K562 (cell line): ENCODE measurements at regions not wholly inside any gene's neighbourhood (a gene's known extent, or its start where the extent isn't known, plus 50 kb on each side); places are given as distances from the start of the nearest gene placed in this dataset.

Experiments used
- ATAC-seq: fragments of 200-7000 bp; cut with Tn5 transposase; 3 replicates; pipeline ENCODE4 v1.9.1; 2020; ENCODE audit warnings: moderate library complexity
- BruUV-seq: library from RNA; stranded (reverse); fragments of 400-500 nt; replicated peaks from 2 replicates; lab custom pipeline; 2021; lab: Mats Ljungman, UMichigan
- CTCF ChIA-PET: fragments of 300-600 bp; formaldehyde crosslinking; extraction: SDS; loops from one replicate; lab custom pipeline; 2021; ENCODE audit warnings: low intra/inter-chr PET ratio; lab: Yijun Ruan, JAX
- POLR2A ChIA-PET: fragments of 300-600, 350-650 bp; sonication (Branson Sonifier 250); formaldehyde crosslinking; extraction: SDS; loops from one replicate; lab custom pipeline; 2021; ENCODE audit warnings: antibody characterized with exemption, inconsistent platforms; lab: Yijun Ruan, JAX
- DNase-seq, 4 experiments: peaks; one replicate each; pipeline versions ENCODE4 v3.0.0 to v3.0.0-alpha.2; 2011 to 2018; ENCODE audit warnings: low spot score in 3 of 4, mixed read lengths in 3 of 4; ENCODE audit errors: extremely low read depth in 1 of 4
- FAIRE-seq: peaks from 2 replicates; lab custom pipeline; 2011; peaks lifted over from hg19 to GRCh38; lab: Jason Lieb, UNC
- H2AFZ ChIP-seq: 2 replicates; pipeline ENCODE4 v1.6.0; 2011; ENCODE audit warnings: low read depth, low read length, control low read depth, inconsistent platforms
- H3K27ac ChIP-seq: fragments of 200-600 bp; 3 replicates; pipeline ENCODE4 v1.8.0; 2011; ENCODE audit warnings: low read depth, mild to moderate bottlenecking, control low read depth, inconsistent platforms, low read length, moderate library complexity, mixed read lengths; ENCODE audit errors: extremely low read depth
- H3K27me3 ChIP-seq, 2 experiments: fragments of 300-600 bp in 1 of 2; 2 replicates in 1 of 2; 3 replicates in 1 of 2; pipeline versions ENCODE4 v1.6.0 to v1.8.0; 2011; ENCODE audit warnings: inconsistent platforms in 2 of 2, low read length in 2 of 2, mild to moderate bottlenecking in 1 of 2, mixed read lengths in 1 of 2, moderate library complexity in 1 of 2; ENCODE audit not compliant: control insufficient read depth in 2 of 2, insufficient read depth in 2 of 2
- H3K36me3 ChIP-seq: fragments of 300-600 bp; 3 replicates; pipeline ENCODE4 v1.8.0; 2011; ENCODE audit warnings: mild to moderate bottlenecking, low read length, inconsistent platforms; ENCODE audit not compliant: control insufficient read depth, insufficient read depth
- H3K4me1 ChIP-seq, 2 experiments: fragments of 200-600 bp in 1 of 2; replicated peaks in 1 of 2; 2 replicates in 1 of 2; 3 replicates in 1 of 2; pipeline versions ENCODE4 v1.5.1 to v1.8.0; 2011; ENCODE audit warnings: inconsistent platforms in 2 of 2, low read length in 2 of 2, mild to moderate bottlenecking in 1 of 2, mixed read lengths in 1 of 2, moderate library complexity in 1 of 2; ENCODE audit not compliant: control insufficient read depth in 2 of 2, insufficient read depth in 2 of 2
- H3K4me2 ChIP-seq: 2 replicates; pipeline ENCODE4 v1.6.1; 2011; ENCODE audit warnings: low read length, control low read depth, inconsistent platforms, mixed read lengths; ENCODE audit not compliant: insufficient read depth
- H3K4me3 ChIP-seq: fragments of 200-600 bp; sonication (generic), shearing (Covaris generic); 2 replicates; pipeline ENCODE4 v1.5.1; 2016; ENCODE audit warnings: control low read depth, inconsistent platforms
- H3K79me2 ChIP-seq: fragments of 200-600 bp; 3 replicates; pipeline ENCODE4 v1.8.0; 2011; ENCODE audit warnings: low read length, inconsistent platforms; ENCODE audit not compliant: control insufficient read depth, insufficient read depth
- H3K9ac ChIP-seq, 2 experiments: 2 replicates each; pipeline versions ENCODE4 v1.6.0 to v1.6.1; 2011; ENCODE audit warnings: low read depth in 2 of 2, low read length in 2 of 2, control low read depth in 1 of 2, inconsistent platforms in 1 of 2, mild to moderate bottlenecking in 1 of 2, mixed read lengths in 1 of 2; ENCODE audit not compliant: insufficient read depth in 1 of 2
- H3K9me1 ChIP-seq: one replicate; pipeline ENCODE4 v1.6.0; 2011; ENCODE audit warnings: inconsistent platforms, mild to moderate bottlenecking, low read length, moderate library complexity; ENCODE audit not compliant: control insufficient read depth, insufficient read depth
- H3K9me3 ChIP-seq: replicated peaks from 2 replicates; pipeline ENCODE4 v1.5.1; 2011; ENCODE audit warnings: low read depth, low read length, inconsistent platforms; ENCODE audit not compliant: control insufficient read depth, insufficient read depth
- H4K20me1 ChIP-seq: replicated peaks from 2 replicates; pipeline ENCODE4 v1.6.1; 2011; ENCODE audit warnings: low read length, inconsistent platforms, mixed read lengths; ENCODE audit not compliant: control insufficient read depth, insufficient read depth
- C11orf30 ChIP-seq: fragments of 450-650 bp; IDR thresholded peaks from 2 replicates; pipeline ENCODE4 v1.6.1; 2016; ENCODE audit warnings: low read depth, mild to moderate bottlenecking
- CBX8 ChIP-seq: fragments of 200-600 bp; sonication (generic); IDR thresholded peaks from 2 replicates; pipeline ENCODE4 v1.6.1; 2012; ENCODE audit warnings: borderline replicate concordance, mixed run types, low read depth, mild to moderate bottlenecking, moderate library complexity, mixed read lengths, low read length, control low read depth, inconsistent platforms; ENCODE audit not compliant: poor library complexity, severe bottlenecking; ENCODE audit errors: extremely low read depth
- CTBP1 ChIP-seq: fragments of 450-650 bp; IDR thresholded peaks from 2 replicates; pipeline ENCODE4 v1.6.1; 2016; ENCODE audit warnings: borderline replicate concordance
- ETS1 ChIP-seq: conservative IDR thresholded peaks from 2 replicates; pipeline ENCODE4 v1.6.1; 2011; ENCODE audit warnings: low read depth, mild to moderate bottlenecking, low read length; ENCODE audit not compliant: control insufficient read depth
- MXD1 ChIP-seq: fragments of 250-450 bp; sonication (Bioruptor Pico); IDR thresholded peaks from 2 replicates; pipeline ENCODE4 v1.8.0; 2021; ENCODE audit warnings: borderline replicate concordance, mild to moderate bottlenecking, moderate library complexity; ENCODE audit not compliant: poor library complexity, severe bottlenecking
- NONO ChIP-seq, 2 experiments: fragments of 200-400 bp in 1 of 2; fragments of 450-650 bp in 1 of 2; formaldehyde crosslinking in 1 of 2; IDR thresholded peaks; 2 replicates each; pipeline ENCODE4 v1.6.1; 2017; ENCODE audit warnings: low read depth in 2 of 2, mild to moderate bottlenecking in 2 of 2, moderate library complexity in 2 of 2, low read length in 1 of 2
- RBM34 ChIP-seq: fragments of 200-400 bp; formaldehyde crosslinking; IDR thresholded peaks from 2 replicates; pipeline ENCODE4 v1.6.1; 2018; ENCODE audit warnings: low read length, borderline replicate concordance; ENCODE audit not compliant: insufficient read depth
- RUNX1 ChIP-seq: sonication (generic); IDR thresholded peaks from 2 replicates; pipeline ENCODE4 v1.6.1; 2016; ENCODE audit warnings: antibody characterized with exemption, low read depth
- SMAD3 ChIP-seq: fragments of 450-650 bp; formaldehyde crosslinking; conservative IDR thresholded peaks from 2 replicates; pipeline ENCODE4 v1.4.0; 2020; ENCODE audit warnings: mild to moderate bottlenecking
- SPI1 ChIP-seq: IDR thresholded peaks from 2 replicates; pipeline ENCODE4 v1.6.1; 2011; ENCODE audit warnings: low read depth, low read length, control low read depth, borderline replicate concordance
- ZBTB1 ChIP-seq: sonication (generic); formaldehyde crosslinking; IDR thresholded peaks from 2 replicates; pipeline ENCODE4 v1.8.1; 2023; ENCODE audit warnings: missing genetic modification reagents, low read depth, mild to moderate bottlenecking, borderline replicate concordance
- ZKSCAN3 ChIP-seq: fragments of 250-450 bp; sonication (Bioruptor Pico); IDR thresholded peaks from 2 replicates; pipeline ENCODE4 v1.4.0; 2020
- ZNF316 ChIP-seq: fragments of 450-650 bp; IDR thresholded peaks from 2 replicates; pipeline ENCODE4 v1.6.1; 2016
- ZNF398 ChIP-seq: fragments of 250-450 bp; sonication (Bioruptor Pico); IDR thresholded peaks from 2 replicates; pipeline ENCODE4 v1.8.0; 2021; ENCODE audit warnings: moderate library complexity, mild to moderate bottlenecking, inconsistent platforms
- ZNF512 ChIP-seq: IDR thresholded peaks from 2 replicates; pipeline ENCODE4 v1.6.1; 2016; ENCODE audit warnings: missing genetic modification characterization, missing compliant biosample characterization
- ZNF778 ChIP-seq: fragments of 450-650 bp; formaldehyde crosslinking; IDR thresholded peaks from 2 replicates; pipeline ENCODE4 v1.4.0; 2020; ENCODE audit warnings: mild to moderate bottlenecking, moderate library complexity
- ZNF830 ChIP-seq: fragments of 250-450 bp; sonication (Bioruptor Pico); IDR thresholded peaks from 2 replicates; pipeline ENCODE4 v1.5.0; 2021; ENCODE audit warnings: mild to moderate bottlenecking
- in situ Hi-C: fragments of 300-500 bp; cut with MboI; formaldehyde crosslinking; loops from 4 replicates; pipeline ENCODE4 v1.15.0; 2018; ENCODE audit warnings: inconsistent platforms, mixed read lengths
- intact Hi-C: fragments of 100-400 bp; cut with micrococcal nuclease; formaldehyde crosslinking; loops from 2 replicates; pipeline ENCODE4 v1.14.2; 2022

- Histone ChIP-seq H3K36me3 (no peaks in the 10 kb centered on the region), H3K79me2 (no peaks in the 10 kb centered on the region), H3K27ac (no peak overlapping the region), H3K4me2 (no peak overlapping the region), H3K9me3 (no peaks in the 10 kb centered on the region), H3K9me1 (no peaks in the 10 kb centered on the region), H3K27me3 (no peaks in the 10 kb centered on the region), H4K20me1 (no peaks in the 10 kb centered on the region), H2AFZ (no peak overlapping the region), H3K4me1 (no peaks in the 10 kb centered on the region), H3K9ac (no peak overlapping the region), H3K4me3 (no peak overlapping the region)
- CTCF ChIA-PET = no interaction called here
- DNase-seq = no peak
- no TSS peak for BruUV-seq
- in situ Hi-C loops (no loop called here), intact Hi-C loops (no loop called here)
- no peak for TF ChIP-seq ZNF778
- no peak for TF ChIP-seq ETS1
- TF ChIP-seq NONO (IDR thresholded peaks at IDR 0.05; ENCODE audit: low read depth in 2 of 2, low read length in 1 of 2) = no peak
- TF ChIP-seq RUNX1 = no peak
- TF ChIP-seq ZNF398 (CRISPR knock-in tag) = no peak
- TF ChIP-seq RBM34 = no peak
- TF ChIP-seq CBX8 = no peak
- no peak for TF ChIP-seq ZKSCAN3 (CRISPR knock-in tag)
- TF ChIP-seq CTBP1 = no peak
- no peak for TF ChIP-seq SMAD3 (CRISPR knock-in tag)
- no peak for TF ChIP-seq ZNF512
- no peak for TF ChIP-seq SPI1
- TF ChIP-seq ZBTB1 (CRISPR knock-in tag) = no peak
- no peak for TF ChIP-seq C11orf30
- no peak for TF ChIP-seq MXD1 (CRISPR knock-in tag)
- no peak for TF ChIP-seq ZNF316
- no peak for TF ChIP-seq ZNF830 (CRISPR knock-in tag)
- ATAC-seq = no peak
- POLR2A ChIA-PET = no interaction called here
- no peak for FAIRE-seq
Observed at GRCh38 chr7:83878614-83879013, 229.7 kb upstream of the SEMA3E start.
